Activated gamma-delta T cell treated with Interleukin-2 at 50 U/mL for 16 hours (primary cell): ENCODE measurements at regions not wholly inside any gene's neighbourhood (a gene's known extent, or its start where the extent isn't known, plus 50 kb on each side); places are given as distances from the start of the nearest gene placed in this dataset.
"Not testable (repeated sequence)": the region's sequence is repeated elsewhere in the genome, so short reads cannot be mapped to it uniquely, and the experiment has no call there.

Experiments used
- DNase-seq: peaks from one replicate; pipeline ENCODE4 v3.0.0-alpha.2; 2020

DNA sequence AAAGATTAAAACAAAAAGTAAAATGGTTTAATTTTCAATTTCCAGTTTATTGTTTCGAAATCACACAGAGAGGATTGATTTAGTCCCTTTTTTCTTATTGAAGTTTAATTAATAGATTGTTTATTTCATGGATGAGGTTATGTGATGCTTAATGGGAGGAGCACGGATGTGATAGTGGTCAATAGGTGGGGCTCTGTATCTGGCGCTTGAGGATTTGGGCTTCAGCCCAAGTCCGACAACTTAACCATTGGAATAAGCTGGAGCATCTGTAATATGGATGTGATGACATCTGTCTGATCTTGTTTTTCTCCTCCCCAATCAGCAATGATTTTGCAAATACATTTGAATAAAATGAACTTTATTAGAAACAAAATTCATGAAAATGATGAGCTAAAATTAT lies 169.2 kb downstream of the LYPLAL1 start:
- no peak for DNase-seq

DNA sequence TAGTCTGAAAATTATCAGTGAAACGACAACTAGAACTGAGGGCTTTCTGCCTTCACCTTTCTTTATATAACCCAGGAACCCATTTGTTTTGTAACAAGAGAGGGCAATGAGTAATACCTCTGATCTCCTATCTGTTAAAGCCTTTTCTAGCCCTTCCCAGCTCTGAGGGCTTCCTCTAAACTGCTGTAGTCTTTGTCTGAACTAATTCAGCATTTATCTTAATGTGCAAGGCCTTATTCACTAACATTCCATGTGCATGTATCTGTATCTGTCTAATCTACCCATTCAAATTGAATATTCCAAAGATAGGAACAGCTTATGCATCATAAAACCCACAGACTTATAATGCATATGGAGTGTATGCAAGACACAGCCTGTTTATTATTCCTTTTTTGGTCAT lies 167.1 kb downstream of the LYPLAL1 start:
- DNase-seq, result no peak

GRCh38 chr1:219339466-219339865 lies 165.8 kb downstream of the LYPLAL1 start:
- no peak for DNase-seq

DNA sequence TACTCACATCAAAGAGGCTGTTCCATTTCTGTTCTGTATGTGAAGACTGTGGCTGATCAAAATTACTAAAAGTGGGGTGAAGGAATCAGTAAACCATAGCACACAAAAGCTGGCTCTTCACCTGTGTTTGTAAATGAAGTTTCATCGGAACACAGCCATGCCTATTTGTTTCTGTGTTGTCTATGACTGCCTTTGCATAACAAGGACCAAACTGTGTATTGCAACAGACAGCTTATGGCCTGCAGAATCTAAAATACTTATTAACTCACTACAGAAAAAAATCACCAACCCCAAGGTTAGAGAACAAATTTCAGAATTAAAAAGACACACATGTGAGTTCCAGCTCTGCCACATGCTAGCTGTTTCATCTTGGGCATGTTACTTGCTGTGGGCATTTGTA lies 163.9 kb downstream of the LYPLAL1 start:
- DNase-seq, result no peak

DNA sequence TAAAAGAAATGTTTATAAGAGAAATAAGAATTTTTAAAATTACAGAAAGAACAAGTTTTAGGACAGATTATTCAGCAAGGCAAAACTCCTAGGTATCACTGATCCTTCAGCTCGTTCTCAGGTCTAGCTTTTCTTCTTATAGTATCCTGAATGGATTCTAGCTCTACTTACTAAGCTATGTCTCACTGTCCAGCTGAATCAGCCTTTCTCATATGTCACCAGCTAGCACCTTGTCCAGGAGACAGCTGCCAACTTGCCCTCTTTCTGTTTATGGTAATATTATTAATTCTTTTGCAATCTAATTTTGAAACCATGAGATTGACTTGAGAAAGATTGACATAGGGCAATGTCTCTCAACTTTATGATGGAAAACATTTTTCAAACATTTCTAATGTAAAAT lies 159.9 kb downstream of the LYPLAL1 start:
- DNase-seq, result no peak

GRCh38 chr1:219331424-219331823 lies 157.7 kb downstream of the LYPLAL1 start:
- DNase-seq, result no peak

DNA sequence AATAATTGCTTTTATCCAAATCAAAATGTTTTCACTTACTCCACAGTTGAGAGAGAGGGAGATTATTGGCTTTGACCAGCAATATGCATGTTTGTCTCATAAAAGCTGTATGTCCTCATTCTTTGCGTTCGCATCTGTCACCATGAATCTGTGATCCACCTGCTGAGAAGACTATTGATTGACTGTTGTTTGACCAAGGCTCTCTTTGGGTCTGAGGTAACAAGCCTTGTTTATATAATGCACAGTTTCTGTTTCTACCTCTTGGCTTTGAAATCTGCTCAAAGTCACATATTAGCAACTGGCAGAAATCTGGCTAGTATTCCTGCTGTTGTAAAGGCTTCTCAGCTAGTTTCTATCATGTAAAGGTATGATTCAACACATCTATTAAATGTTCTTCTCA lies 157.0 kb downstream of the LYPLAL1 start:
- no peak for DNase-seq

GRCh38 chr1:219330001-219330400 lies 156.3 kb downstream of the LYPLAL1 start:
- no peak for DNase-seq

- no peak for DNase-seq
These were observed 155.9 kb downstream of the LYPLAL1 start for GRCh38 chr1:219329578-219329977.

DNA sequence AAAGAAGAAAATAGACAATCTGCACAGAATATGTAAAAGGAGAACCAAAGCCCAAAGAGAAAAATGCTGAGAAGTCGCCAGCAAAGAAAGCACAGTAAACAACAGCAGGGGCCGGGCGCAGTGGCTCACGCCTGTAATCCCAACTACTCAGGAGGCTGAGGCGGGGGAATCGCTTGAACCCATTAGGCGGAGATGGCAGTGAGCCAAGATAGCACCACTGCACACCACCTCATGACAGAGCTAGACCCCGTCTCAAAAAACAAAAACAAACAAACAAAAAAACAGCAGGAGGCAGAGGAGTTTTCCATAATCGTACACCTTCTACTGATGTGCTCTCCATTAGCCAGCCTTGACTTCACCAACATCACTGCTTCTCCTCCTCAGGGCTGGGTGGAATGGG lies 153.2 kb downstream of the LYPLAL1 start:
- DNase-seq, result no peak

GRCh38 chr1:219325368-219325742 lies 151.7 kb downstream of the LYPLAL1 start:
- DNase-seq, result no peak

- no peak for DNase-seq
These were observed 151.1 kb downstream of the LYPLAL1 start for GRCh38 chr1:219324629-219325367.

DNA sequence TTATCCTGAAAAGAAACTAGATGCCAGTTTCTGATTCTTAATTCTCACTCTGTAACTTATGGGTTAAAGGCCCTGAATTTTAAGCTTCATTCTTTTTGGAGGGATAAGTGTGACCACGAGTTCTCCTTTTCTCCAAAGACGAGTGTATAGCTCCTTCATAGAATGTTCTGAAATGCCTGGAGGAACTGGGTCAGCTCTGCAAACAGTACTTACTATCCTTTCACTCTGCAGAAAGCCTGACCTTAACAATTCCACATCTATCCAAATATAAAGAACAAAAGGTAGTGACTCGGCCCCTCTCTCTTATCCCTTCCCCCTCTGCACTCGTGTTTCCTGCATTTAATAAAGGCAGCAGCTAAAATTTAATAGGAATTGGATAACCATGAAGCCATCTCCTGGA lies 150.5 kb downstream of the LYPLAL1 start:
- DNase-seq, result no peak

GRCh38 chr1:219323426-219323825 lies 149.7 kb downstream of the LYPLAL1 start:
- no peak for DNase-seq

DNA sequence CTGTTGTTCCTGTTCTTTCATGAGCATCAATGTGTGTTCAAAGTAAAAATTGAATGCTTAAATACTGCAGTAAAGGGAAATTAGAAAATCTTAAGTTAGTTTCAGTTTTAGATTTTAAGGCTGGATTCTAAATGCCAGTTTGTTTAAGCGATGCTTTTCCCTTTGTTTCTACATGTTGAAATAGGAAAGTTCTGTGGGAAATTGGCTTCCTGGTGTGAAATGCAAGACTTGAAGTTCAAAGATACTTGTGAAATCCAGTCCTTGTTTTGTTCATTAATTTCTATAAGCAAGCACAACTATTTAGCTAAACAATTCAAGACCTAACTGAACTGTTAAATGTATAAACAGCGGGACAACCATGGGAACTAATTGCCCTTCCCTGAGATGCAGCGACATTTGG lies 149.1 kb downstream of the LYPLAL1 start:
- no peak for DNase-seq

DNA sequence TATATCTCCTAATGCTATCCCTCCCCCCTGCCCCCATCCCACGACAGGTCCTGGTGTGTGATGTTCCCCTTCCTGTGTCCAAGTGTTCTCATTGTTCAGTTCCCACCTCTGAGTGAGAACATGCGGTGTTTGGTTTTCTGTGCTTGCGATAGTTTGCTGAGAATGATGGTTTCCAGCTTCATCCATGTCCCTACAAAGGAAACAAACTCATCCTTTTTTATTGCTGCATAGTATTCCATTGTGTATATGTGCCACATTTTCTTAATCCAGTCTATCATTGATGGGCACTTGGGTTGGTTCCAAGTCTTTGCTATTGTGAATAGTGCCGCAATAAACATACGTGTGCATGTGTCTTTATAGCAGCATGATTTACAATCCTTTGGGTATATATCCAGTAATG lies 146.9 kb downstream of the LYPLAL1 start:
- not testable (repeated sequence) for DNase-seq

GRCh38 chr1:219318826-219319225 lies 145.1 kb downstream of the LYPLAL1 start:
- no peak for DNase-seq

DNA sequence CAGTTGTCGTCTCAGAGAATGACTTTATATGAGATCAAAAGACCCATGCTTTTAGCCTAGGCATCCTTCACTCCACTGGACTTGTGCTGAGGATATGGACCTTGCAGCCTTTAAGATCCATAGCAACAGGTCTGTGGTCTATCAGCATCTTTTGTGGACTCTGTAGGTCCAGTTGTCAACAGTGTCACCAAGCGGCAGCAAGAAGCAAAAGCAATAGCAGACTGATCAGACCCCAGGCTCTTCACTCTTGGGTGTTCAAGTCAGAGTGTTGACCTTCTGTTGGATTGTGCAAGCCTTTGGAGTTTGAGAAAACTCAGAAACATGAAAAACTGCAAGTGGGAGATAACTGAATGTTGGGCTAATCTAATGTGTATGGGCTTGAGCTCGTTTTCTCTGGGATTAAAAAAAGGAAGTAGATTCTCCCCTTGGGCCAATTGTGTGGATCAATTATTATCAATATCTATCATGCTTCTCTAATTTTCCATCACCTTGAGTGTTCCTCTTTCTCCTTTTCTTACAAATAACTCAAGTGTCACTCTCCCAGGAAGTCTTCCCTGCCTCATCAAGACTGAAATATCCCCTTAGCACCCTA lies 144.2 kb downstream of the LYPLAL1 start:
- no peak for DNase-seq

GRCh38 chr1:219316066-219316465 lies 142.4 kb downstream of the LYPLAL1 start:
- DNase-seq, result no peak

GRCh38 chr1:219313961-219314360 lies 140.3 kb downstream of the LYPLAL1 start:
- DNase-seq, result no peak

DNA sequence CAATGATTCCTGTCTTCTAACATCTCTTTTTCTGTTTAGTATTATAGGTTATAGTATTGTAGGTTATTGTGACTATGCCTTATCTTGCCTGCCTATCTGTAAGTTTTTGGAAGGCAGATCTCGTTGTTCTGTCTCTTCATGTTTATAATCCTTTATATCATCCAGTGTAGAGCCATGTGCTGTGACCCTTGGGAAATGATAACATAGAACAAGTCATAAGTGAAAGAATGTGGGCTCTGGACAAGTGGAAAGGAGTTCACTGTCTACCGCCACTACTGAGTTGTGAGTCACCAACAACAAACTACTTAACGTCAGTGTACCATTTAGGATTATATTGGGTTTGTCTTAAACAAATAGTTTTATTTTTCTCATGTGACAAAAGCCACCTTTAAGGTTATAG lies 139.3 kb downstream of the LYPLAL1 start:
- DNase-seq, result no peak

DNA sequence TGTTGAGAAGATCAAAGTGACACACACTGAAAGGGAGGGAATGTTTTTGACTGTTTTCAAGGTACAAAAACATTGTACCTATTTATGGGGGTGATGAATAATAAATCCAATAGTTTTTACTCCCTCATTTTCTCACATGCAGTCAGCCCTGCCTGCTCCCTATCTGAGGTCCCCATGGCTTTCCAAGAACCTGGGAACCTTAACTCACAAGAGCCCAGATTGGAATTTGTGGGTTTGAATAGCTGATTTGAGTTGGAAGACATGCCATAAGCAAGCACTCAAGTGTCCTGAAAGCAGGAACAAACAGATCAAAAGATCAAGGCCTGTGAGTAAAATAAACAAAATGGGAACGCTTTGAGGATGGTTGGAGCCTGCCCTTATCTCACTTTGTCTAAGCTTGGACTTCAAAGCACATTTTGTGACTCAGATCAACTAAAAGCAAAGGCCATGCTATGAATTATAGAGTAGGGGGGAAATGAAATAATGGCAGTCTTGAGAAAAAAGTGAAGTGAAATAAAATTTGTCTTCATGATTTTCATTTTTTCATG lies 136.6 kb downstream of the LYPLAL1 start:
- DNase-seq, result no peak

GRCh38 chr1:219308367-219308766 lies 134.7 kb downstream of the LYPLAL1 start:
- DNase-seq, result no peak
